ENCODE measurements at regions not wholly inside any gene's neighbourhood (a gene's known extent, or its start where the extent isn't known, plus 50 kb on each side); places are given as distances from the start of the nearest gene placed in this dataset.

DNA sequence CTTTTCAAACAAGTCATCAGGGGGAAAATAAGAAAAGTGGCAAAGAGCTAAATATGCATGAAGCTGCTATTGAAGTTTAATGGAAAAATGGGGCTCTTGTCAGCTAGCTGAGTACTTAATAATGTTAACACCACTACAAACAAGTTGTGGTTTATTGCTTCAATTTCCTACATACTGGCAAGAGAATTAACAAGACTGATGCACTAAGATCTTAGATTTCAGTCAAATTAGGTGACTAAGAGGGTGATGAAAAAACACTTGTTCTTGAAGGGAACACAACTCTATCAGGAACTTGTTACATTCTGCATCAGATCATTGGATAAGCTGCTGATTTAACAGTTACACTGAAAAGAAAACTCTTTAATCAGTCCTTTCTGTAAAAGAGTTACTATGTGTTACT lies 234.6 kb upstream of the AFF2 start:
- no peak for DNase-seq

DNA sequence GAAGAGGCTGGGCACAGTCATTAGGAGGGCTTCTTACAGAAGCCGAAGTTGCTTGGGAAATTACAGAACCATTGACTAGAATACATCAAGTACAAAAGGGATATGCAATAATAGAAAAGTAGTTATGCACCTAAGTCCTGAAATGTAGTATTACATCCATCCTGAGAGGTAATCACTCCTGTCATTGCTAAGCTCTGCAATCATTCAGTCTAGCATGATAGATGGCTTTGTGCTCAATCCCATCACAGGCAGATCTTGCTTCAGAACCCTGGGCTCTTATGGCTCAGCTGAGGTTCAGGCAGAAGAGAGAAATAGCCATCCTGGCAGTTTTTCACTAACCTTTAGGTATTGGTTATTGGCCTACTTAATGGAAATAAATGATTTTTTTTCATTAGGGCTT lies 231.7 kb upstream of the AFF2 start:
- DNase-seq = no peak

DNA sequence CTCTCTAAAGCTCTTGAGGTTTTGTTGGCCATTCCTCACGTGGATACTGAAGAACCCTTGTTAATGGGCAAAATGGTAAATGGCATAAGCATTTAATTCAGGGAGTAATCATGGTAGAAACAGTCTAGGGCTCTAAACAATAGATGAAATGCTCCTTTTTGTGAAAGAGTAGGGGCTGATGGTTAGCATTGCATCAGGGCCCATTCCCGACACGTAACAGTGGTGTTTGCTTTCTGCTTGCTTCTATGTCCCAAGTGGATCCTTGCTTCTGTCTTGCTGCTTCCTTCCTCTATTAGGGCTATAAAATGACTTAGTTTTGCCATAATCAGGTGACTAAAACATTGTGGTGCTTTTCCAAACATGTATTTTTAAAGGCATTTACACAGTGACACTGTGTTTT lies 230.9 kb upstream of the AFF2 start:
- DNase-seq = no peak

DNA sequence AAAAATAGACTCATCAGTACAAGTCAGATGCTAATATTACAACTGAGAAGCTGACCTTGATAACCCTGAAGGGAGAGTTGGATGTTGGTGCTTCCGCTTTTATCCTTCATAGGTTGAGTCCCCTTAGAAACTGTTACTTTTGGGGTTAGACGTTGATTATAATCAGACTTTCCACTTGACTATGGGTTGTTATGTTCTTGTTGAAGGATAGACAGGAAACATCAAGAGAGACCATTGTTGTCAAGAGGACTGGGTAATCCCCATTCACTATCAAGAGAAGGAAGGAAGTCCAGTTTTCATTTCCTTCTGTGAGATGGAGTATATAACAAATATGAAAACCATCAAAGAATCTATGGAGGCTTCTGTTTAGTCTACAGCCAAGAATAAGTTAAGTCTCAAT lies 229.9 kb upstream of the AFF2 start:
- DNase-seq = no peak

DNA sequence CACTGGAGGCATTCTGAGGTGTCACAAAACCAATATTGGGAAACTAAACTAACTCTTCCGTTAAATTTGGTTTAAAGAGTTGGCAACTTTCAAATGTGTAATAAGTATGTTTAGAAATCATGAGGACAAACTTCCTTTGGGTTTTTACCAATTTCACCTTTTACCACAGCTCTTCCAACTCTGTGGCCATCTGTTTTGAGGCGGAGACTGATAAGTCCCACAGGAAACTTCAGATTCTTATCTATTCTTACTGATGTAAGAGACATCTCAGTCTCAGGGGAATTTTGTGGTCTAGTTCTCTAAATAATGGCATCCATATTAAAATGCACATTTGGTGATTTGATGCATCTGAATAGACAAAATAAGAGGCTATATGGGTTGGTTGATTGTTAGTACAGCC lies 229.2 kb upstream of the AFF2 start:
- DNase-seq = no peak

DNA sequence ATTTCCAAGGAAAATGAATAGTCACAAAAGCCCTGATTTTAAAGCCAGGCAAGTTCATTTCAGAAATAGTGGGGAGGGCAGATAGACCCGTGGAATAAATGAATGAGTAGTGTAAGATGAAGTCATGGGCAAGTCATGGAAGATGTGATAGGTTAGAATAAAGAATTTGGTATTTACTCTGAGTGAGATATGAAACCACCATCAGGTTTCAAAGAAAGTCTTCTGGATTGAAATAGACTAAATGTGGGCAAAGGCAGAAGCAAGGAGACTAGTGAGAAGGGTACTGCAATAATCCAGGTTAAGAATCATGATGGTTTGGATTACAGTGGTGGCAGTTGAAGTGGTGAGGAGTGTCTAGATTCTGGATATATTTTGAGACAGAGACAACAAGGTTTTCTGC lies 218.5 kb upstream of the AFF2 start:
- DNase-seq = no peak

DNA sequence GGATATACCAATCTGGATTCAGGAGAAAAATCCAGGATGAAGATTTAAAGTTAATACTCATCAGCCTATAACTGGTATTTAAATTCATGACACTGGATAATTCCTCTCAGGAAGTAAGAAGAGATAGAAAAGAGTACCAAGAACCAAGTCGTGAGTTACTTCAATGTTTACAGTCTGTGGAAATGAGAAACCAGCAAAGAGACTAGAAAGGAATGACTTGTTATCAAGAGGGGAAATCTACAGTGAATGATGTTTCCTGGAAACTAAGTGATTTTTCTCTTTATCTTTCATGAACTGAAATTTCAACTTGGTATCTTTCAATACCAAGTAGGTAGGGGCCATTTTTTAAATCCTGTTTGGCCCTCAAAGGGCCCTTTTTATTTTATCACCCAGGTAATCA lies 217.9 kb upstream of the AFF2 start:
- DNase-seq = no peak

DNA sequence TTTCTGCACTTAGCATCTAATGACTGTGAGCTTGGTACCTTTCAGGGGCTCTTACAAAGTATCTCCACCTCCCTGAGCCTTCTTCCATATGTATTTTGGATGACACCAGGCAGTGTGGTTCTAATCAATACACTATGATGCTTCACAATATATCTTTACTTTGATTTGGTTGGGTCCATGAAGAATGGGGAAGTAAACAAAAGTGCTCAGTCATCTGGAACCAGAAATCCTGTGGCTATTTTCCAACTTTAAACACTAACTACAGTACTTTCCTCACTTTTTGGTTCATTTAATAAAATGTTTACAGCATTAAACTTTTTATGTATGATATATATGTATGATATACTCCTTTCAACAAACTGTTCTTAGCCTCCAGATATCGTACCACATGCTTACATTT lies 216.4 kb upstream of the AFF2 start:
- no peak for DNase-seq

DNA sequence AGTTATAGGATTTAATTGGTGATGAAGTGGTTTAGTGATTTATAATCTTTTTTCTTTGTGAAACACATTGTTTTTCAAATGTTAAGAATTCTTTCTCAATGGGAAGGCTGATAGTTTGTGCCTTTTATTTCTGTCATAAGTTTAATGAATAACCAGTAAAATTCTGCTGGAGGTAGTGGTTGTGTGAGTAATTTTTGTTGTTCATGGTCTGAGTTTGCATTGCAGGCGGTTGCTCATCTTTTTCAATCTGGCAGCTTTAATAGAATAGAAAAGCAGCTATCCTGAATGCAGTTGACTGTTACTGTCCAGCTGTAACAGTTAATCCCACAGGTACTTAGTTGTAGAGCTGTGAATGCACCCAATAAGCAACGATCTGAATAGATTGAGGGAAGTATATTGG lies 215.6 kb upstream of the AFF2 start:
- DNase-seq = no peak

DNA sequence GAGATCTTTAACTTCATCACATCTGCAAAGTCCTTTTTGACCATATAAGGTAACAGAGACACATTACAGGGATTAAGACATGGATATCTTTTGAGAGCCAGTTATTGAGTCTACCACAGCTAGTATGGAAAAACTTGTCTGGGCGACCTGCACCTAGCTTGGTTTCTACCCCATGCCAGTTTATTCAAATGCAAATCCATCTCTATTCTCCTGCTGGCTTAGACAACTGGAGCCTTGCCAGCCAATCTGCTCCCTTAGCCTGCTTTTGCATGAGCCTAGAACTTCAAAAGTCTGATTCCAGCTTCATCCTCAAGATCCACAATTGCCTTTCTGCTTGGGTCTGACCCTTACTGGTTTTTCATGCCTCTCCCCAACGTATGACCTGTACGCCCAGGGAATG lies 212.0 kb upstream of the AFF2 start:
- no peak for DNase-seq

DNA sequence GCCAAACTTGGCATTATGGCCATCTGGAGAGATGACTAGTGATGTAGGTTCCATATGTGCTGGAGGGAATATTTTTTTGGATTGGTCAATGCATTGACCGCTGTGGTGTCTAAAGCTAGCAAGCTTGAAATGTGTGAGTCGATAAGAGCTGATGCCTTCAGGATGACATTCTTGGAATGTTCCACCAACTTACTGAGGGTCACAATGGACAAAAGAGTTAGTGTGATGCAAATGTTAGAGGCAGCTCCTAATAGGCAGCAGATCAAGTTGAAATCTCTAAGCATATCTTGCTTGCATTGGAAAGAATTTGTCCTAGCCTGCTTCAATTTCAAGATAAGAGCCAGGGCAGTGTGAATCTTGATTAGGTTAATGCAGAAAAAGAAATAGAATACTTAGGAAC lies 210.4 kb upstream of the AFF2 start:
- DNase-seq = no peak

DNA sequence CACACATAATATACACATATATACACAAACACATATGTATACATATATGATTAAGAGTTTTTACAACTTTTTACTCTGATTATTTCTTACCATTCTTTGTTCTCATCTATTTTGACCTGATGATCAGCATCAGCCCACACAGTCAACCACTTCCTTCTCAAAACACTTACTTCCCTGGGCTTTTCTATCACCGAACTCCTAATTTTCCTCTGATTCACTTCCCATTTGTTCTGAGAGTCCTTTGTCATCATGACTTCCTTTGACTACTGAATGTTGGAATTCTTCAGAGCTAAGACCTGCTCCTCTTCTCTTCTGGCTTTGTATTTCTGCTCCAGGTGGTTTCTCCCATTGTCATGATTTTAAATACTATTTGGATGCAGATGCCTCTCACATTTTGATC lies 209.5 kb upstream of the AFF2 start:
- no peak for DNase-seq

DNA sequence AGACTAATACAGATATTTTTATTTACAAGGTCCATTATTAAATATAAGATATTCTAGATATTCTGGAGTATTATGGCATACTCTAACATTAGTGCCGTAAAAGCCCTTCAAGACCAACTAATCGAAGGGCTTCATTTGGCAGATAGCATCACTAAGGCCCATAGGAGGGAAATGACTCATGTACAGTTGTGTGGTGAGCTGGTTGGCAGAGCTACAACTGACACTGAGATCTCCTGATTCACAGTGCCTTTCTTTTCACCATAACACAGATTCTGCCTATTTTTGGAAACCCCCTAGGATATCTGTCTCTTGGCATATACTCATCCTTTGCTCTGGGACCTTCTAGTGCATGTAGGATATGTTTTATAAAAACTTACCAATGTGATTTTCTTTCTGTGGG lies 201.7 kb upstream of the AFF2 start:
- DNase-seq = no peak

DNA sequence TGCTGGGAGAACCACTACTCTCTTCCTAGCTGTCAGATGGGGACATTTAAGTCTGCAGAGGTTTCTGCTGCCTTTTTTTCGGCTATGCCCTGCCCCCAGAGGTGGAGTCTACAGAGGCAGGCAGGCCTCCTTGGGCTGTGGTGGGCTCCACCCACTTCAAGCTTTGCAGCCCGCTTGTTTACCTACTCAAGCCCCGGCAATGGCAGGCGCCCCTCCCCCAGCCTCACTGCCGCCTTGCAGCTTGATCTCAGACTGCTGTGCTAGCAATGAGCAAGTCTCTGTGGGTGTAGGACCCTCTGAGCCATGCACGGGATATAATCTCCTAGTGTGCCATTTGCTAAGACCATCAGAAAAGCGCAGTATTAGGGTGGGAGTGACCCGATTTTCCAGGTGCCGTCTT lies 195.2 kb upstream of the AFF2 start:
- DNase-seq = peak in 1 of 58 donors; percentile 0

DNA sequence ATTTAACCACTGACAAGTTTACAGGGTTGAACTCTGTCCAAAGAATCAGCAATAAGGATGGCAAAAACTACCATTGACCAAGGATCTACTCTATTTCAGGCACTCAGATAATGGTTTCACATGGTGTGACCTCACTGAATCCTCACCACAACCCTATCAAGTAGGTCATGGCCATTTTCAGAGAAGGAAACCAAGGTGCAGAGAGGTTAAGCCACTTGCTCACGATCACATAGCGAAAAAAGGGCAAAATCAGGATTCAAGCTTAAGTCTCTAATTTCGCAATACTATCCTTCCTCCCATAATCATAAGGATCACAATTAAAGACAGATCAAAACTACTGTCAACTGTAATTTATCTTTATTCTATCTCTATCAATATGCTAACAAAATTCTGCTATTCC lies 191.0 kb upstream of the AFF2 start:
- DNase-seq = no peak

DNA sequence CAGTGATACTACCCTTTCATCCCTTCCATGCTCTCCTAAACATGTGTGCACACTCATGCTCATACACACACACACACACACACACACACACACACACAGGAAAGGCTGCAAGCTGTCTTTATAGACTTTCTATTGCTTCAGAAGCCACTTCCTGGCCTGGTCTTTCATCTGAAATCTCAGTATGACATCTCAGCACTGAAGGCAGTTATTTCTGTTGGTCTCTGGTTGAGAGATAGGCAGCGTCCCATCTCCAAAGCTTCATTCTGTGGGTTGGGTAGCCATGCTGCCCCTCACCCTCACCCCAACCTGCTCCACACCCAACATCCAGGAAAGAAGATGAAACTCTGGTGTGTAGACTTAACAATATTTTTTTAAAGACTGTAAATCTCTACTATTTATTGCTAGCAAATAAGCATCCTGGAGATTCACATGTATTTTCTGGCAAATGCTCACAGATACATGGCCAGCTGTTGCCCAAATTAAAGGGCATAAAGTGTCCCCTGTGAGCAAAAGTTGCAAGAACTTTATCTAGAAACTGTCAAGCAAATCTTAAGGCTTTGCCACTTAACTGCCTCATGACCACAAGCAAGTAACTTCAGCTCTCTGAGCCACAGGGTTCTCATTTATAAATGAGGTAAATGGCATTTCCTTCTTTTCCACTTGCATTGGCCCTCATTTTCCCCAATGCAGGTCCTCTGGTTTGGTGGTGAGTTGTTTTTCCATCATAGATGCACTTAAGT lies 189.8 kb upstream of the AFF2 start:
- DNase-seq = no peak

DNA sequence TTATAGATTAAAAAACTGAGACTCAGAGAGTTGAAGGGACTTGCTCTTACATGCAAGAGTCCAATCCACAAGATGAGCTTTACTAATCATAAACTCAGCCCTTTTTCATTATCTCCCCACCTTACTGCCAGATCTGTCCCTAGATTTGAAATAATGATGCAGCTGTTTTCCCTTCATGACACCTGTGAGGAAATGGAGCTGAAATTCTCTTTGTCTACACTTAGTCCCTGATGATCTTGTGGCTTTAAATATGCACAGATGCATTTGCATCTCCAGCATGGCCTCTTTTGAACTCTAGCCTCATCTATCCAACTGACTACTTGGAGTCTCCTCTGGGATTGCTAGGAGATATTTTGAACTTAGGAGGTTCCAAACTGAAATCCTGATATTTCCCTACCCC lies 188.9 kb upstream of the AFF2 start:
- no peak for DNase-seq

DNA sequence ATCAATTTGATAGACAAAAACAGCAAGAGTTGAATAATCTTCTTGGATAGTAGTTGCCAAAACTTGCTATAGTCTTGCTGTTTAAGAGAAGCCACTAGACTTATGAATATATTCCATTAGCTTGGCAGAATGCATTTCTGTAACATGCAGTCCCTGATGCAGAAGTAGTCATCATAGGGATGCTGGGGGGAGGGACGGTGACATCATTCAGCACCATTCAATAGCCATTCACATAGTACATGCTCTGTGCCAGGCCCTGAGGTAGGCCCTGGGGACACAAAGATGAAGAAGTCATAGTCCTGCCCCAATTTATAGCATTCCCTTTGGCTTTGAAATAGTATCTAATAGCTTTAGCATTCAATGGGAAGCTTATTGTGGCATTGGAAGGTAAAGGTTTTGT lies 185.5 kb upstream of the AFF2 start:
- DNase-seq = peak in 6 of 58 donors; percentile 0 to 23 (median 2)

DNA sequence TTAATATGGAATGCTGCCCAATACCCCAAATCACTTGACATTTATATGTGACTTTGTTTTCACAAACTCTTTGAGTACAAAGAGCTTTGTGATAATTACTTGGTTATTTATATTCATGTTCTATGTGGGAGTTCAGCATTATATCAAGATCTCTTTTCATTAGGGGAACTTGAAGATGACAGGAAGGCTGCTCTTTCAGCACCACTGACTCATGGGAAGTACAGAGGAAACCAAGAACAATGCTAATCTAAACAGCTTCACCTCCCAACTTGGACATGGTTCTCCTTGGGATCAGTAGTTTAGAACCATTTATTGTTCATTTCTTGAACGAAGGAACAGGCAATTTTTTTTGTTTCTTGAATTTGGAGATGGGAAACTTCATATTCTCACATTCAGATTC lies 184.0 kb upstream of the AFF2 start:
- DNase-seq = no peak

DNA sequence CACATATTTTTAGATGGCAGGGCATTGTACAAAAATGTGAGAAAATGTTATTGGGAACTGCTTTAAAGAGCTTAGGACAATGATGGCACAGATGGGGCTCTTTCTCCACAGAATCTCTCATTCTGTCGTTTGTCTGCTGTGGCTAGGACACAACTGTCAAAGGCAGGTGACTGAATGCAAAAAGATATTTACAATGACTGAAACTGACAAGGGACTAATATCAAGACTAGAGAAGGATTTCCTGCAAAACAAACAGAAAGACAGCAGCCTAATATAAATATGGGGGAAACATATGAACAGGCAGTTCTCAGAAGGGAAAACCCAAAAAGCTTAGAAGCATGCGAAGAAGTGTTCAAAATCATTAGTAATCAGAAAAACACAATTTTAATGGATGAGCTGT lies 177.5 kb upstream of the AFF2 start:
- DNase-seq = no peak

DNA sequence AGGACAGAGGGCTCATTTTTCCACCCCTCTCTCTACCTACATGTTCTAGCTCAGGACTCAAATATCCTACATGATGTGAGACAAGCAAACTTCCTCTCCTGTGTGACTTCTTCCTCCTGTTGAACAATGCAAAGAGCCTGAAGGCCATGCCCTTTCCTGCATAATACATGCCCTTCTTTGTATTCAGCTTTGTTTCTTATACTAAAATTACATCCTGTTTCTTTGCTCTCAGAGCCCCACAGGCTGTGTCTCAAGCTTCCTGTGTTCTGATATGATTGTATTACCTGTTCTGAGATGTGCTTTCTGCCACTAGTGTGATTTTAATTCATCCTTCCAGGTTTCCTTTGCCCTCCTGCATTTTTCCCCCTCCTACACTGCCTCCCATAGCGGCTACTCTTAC lies 166.4 kb upstream of the AFF2 start:
- no peak for DNase-seq

DNA sequence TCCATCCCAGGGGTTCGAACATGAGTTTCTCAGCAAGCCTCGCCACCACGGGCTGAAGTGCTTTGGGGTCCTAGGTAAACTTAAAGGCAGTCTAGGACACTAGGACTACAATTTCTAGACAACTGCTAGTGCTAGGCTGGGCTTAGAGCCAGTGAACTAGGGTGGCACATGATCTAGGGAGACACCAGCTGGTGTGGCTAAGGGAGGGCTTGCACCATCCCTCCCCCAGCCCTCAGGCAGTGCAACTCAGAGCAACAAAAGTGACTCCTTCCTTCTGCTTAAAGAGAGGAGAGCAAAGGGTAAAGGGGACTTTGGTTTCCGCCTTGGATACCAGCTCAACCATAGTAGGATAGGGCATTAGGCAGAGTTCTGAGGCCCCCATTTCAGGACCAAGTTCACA lies 162.5 kb upstream of the AFF2 start:
- DNase-seq = no peak

DNA sequence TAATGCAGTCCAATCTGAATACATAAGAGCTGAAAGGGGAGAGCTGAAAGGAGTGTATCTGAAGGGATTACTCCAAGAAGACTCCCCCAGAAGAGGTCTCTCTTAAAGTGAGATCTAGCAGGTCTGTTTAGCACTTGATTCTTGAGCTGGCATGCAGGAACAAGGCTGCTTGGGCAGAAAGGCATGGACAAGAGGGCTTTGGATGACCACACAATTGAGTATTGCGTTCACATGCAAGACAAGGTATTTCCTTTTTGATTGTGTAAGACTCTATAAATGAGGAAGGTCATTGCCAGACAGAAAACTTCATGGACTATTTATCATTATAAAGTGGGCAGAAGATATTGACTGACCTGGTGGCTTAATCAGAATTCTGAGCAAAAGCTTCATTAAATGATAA lies 145.5 kb upstream of the AFF2 start:
- no peak for DNase-seq

DNA sequence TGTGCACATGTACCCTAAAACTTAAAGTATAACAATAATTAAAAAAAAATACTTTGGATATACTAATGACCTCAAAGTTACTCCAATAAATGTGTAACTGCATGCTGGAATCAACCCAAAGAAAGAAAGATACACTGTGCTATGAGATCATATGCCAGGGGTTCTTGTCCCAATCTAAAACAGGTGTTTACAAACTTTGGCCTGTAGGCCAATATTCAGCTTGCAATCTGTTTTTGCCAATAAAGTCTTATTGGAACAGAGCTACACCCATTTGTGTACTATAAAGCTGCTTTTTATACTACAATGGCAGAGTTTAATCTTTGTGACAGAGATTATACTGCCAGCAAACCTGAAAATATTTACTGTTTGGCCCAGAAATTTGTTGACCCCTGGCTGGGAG lies 138.8 kb upstream of the AFF2 start:
- DNase-seq = no peak
